PC-3 (cell line): ENCODE measurements at regions not wholly inside any gene's neighbourhood (a gene's known extent, or its start where the extent isn't known, plus 50 kb on each side); places are given as distances from the start of the nearest gene placed in this dataset.

Experiments used
- ATAC-seq: fragments of 200-7000 bp; cut with Tn5 transposase; 2 replicates; pipeline ENCODE4 v1.9.1; 2020; ENCODE audit warnings: mild to moderate bottlenecking, moderate library complexity
- BruUV-seq: library from RNA; stranded (reverse); fragments of 400-500 nt; replicated peaks from 2 replicates; lab custom pipeline; 2021; lab: Mats Ljungman, UMichigan
- CTCF ChIA-PET: fragments of 300-600 bp; sonication (Branson Sonifier 250); formaldehyde crosslinking; loops from one replicate; lab custom pipeline; 2022; ENCODE audit warnings: antibody characterized with exemption; lab: Charles Lee
- POLR2A ChIA-PET: fragments of 300-600 bp; sonication (Branson Sonifier 250); formaldehyde crosslinking; loops from one replicate; lab custom pipeline; 2022; ENCODE audit warnings: antibody characterized with exemption; ENCODE audit not compliant: unreplicated experiment; lab: Charles Lee
- DNase-seq: peaks from one replicate; pipeline ENCODE4 v3.0.0-alpha.2; 2015
- H2AFZ ChIP-seq: fragments of 300-600 bp; sonication (generic); 2 replicates; pipeline ENCODE4 v1.6.0; 2016; ENCODE audit warnings: antibody characterized with exemption, low read length
- H3F3A ChIP-seq: fragments of 300-600 bp; sonication (generic); one replicate; pipeline ENCODE4 v1.6.0; 2017; ENCODE audit warnings: antibody characterized with exemption, low read length, control low read depth, mild to moderate bottlenecking; ENCODE audit not compliant: unreplicated experiment
- H3K27ac ChIP-seq: fragments of 300-600 bp; sonication (generic); 2 replicates; pipeline ENCODE4 v1.5.1; 2016; ENCODE audit warnings: mild to moderate bottlenecking, low read length
- H3K27me3 ChIP-seq: fragments of 300-600 bp; sonication (generic); 2 replicates; pipeline ENCODE4 v1.6.1; 2016; ENCODE audit warnings: low read length, mixed read lengths
- H3K36me3 ChIP-seq: fragments of 300-600 bp; sonication (generic); 2 replicates; pipeline ENCODE4 v1.6.1; 2016; ENCODE audit warnings: low read depth, mixed run types, low read length, mixed read lengths
- H3K4me1 ChIP-seq: fragments of 300-600 bp; sonication (generic); 2 replicates; pipeline ENCODE4 v1.5.1; 2016; ENCODE audit warnings: low read length; ENCODE audit not compliant: insufficient read depth
- H3K4me2 ChIP-seq: fragments of 300-600 bp; sonication (generic); 2 replicates; pipeline ENCODE4 v1.6.0; 2016; ENCODE audit warnings: low read length
- H3K4me3 ChIP-seq: fragments of 300-600 bp; sonication (generic); 2 replicates; pipeline ENCODE4 v1.5.1; 2016; ENCODE audit warnings: mild to moderate bottlenecking, low read length, mixed read lengths
- H3K79me2 ChIP-seq: fragments of 300-600 bp; sonication (generic); 2 replicates; pipeline ENCODE4 v1.6.1; 2017; ENCODE audit warnings: low read length, mixed read lengths
- H3K9ac ChIP-seq: fragments of 300-600 bp; sonication (generic); 2 replicates; pipeline ENCODE4 v1.6.0; 2016; ENCODE audit warnings: mild to moderate bottlenecking, low read length
- H3K9me2 ChIP-seq: fragments of 300-600 bp; sonication (generic); replicated peaks from 2 replicates; pipeline ENCODE4 v1.6.1; 2016; ENCODE audit warnings: mixed run types, low read length, mixed read lengths
- H3K9me3 ChIP-seq: fragments of 300-600 bp; sonication (generic); 2 replicates; pipeline ENCODE4 v1.6.1; 2016; ENCODE audit warnings: low read length, mixed read lengths
- H4K20me1 ChIP-seq: fragments of 300-600 bp; sonication (generic); 2 replicates; pipeline ENCODE4 v1.6.1; 2016; ENCODE audit warnings: low read length, mixed read lengths
- CTCF ChIP-seq: fragments of 300-600 bp; sonication (generic); conservative IDR thresholded peaks from 2 replicates; pipeline ENCODE4 v1.5.1; 2017; ENCODE audit warnings: antibody characterized with exemption, low read depth, mild to moderate bottlenecking, low read length
- EZH2 ChIP-seq: fragments of 300-600 bp; sonication (generic); IDR thresholded peaks from one replicate; pipeline ENCODE4 v1.6.1; 2017; ENCODE audit warnings: antibody characterized with exemption, mild to moderate bottlenecking, low read length; ENCODE audit not compliant: unreplicated experiment
- EZH2phosphoT487 ChIP-seq: fragments of 300-600 bp; sonication (generic); IDR thresholded peaks from 2 replicates; pipeline ENCODE4 v1.6.1; 2018; ENCODE audit warnings: mild to moderate bottlenecking, antibody characterized with exemption, low read length, borderline replicate concordance
- intact Hi-C: fragments of 100-400 bp; cut with micrococcal nuclease; formaldehyde crosslinking; loops from 2 replicates; pipeline ENCODE4 v1.9.0; 2023

- intact Hi-C loops = no loop called here
- Histone ChIP-seq H3K27me3 (peaks cover 7% of the 10 kb centered on the region; the same call in 1 of the 2 replicates), H3K4me3 (no peak overlapping the region), H3F3A (no peaks in the 10 kb centered on the region), H3K9me2 (no peaks in the 10 kb centered on the region), H3K79me2 (no peaks in the 10 kb centered on the region), H3K36me3 (no peaks in the 10 kb centered on the region), H4K20me1 (no peaks in the 10 kb centered on the region), H3K4me2 (no peak overlapping the region), H3K9ac (no peak overlapping the region), H2AFZ (no peak overlapping the region), H3K9me3 (no peaks in the 10 kb centered on the region), H3K4me1 (no peaks in the 10 kb centered on the region), H3K27ac (no peak overlapping the region)
- no peak for TF ChIP-seq CTCF
- TF ChIP-seq EZH2phosphoT487 = no peak
- TF ChIP-seq EZH2 = no peak
- POLR2A ChIA-PET = no interaction called here
- no peak for ATAC-seq
- CTCF ChIA-PET = no interaction called here
- no peak for DNase-seq
- no TSS peak for BruUV-seq
These were observed 442.5 kb downstream of the KCNH5 start for GRCh38 chr14:62602712-62603111.

- H4K20me1 ChIP-seq = no peaks in the 10 kb centered on the region
- H3K4me3 ChIP-seq = no peak overlapping the region
- no peak overlapping the region for H3K27ac ChIP-seq
- TF ChIP-seq EZH2 (no peak), EZH2phosphoT487 (no peak)
- H3K4me2 ChIP-seq = no peak overlapping the region
- no peaks in the 10 kb centered on the region for H3K79me2 ChIP-seq
- no TSS peak for BruUV-seq
- H3K9me2 ChIP-seq = no peaks in the 10 kb centered on the region
- H3K36me3 ChIP-seq = no peaks in the 10 kb centered on the region
- H3K27me3 ChIP-seq = peaks cover 7% of the 10 kb centered on the region; the same call in 1 of the 2 replicates
- H2AFZ ChIP-seq = no peak overlapping the region
- H3K4me1 ChIP-seq = no peaks in the 10 kb centered on the region
- ATAC-seq = no peak
- no peak for DNase-seq
- intact Hi-C loops = no loop called here
- H3K9ac ChIP-seq = no peak overlapping the region
- ChIA-PET CTCF (no interaction called here), POLR2A (no interaction called here)
- no peaks in the 10 kb centered on the region for H3F3A ChIP-seq
- H3K9me3 ChIP-seq = no peaks in the 10 kb centered on the region
These were observed 440.7 kb downstream of the KCNH5 start for GRCh38 chr14:62604524-62604923.

- POLR2A ChIA-PET = interaction anchor here (0.7 kb wide), 1 partner anchor 173 kb away, joined by 3 read pairs; no protein-coding TSS in a partner anchor
- TF ChIP-seq EZH2phosphoT487 (no peak), CTCF (no peak), EZH2 (no peak)
- no peak for ATAC-seq
- DNase-seq = no peak
- Histone ChIP-seq H3K27me3 (peaks cover 32% of the 10 kb centered on the region), H4K20me1 (no peaks in the 10 kb centered on the region), H3K9me2 (no peaks in the 10 kb centered on the region), H3F3A (no peaks in the 10 kb centered on the region), H3K36me3 (no peaks in the 10 kb centered on the region), H3K27ac (no peak overlapping the region), H3K4me3 (no peak overlapping the region), H3K4me2 (no peak overlapping the region), H3K9me3 (no peaks in the 10 kb centered on the region), H3K9ac (no peak overlapping the region), H3K4me1 (no peaks in the 10 kb centered on the region), H3K79me2 (no peaks in the 10 kb centered on the region), H2AFZ (no peak overlapping the region)
- no TSS peak for BruUV-seq
- CTCF ChIA-PET = no interaction called here
- intact Hi-C loops = no loop called here
These were observed 431.1 kb downstream of the KCNH5 start for GRCh38 chr14:62614122-62614521.
